ENCODE measurements at regions not wholly inside any gene's neighbourhood (a gene's known extent, or its start where the extent isn't known, plus 50 kb on each side); places are given as distances from the start of the nearest gene placed in this dataset.

GRCh38 chr14:89469210-89470198 lies 52.5 kb upstream of the FOXN3 start:
- no TSS peak for BruUV-seq (replicated peaks)
- in situ Hi-C loops (cut with MboI): no loop called here
- peak overlapping the region; percentile 45; the same call in 1 of the 2 replicates for H2AFZ ChIP-seq (ENCODE audit: low read depth, low read length)
- TF ChIP-seq ETV5 (CRISPR knock-in tag; IDR thresholded peaks at IDR 0.05; ENCODE audit: low read depth) (0 out of 2 replicates have a peak, but pooled peaks have one; percentile 52), E2F4 (CRISPR knock-in tag; IDR thresholded peaks at IDR 0.05; ENCODE audit: low read depth) (no peak), PML (IDR thresholded peaks at IDR 0.05; ENCODE audit: low read length) (peak; percentile 50; the same call in 1 of the 2 replicates), NFXL1 (CRISPR knock-in tag; IDR thresholded peaks at IDR 0.05) (no peak), POLR2A (conservative IDR thresholded peaks at IDR 0.05) (no peak), RNF2 (IDR thresholded peaks at IDR 0.05) (peak; percentile 31; the same call in 1 of the 2 replicates), NCOR1 (IDR thresholded peaks at IDR 0.05) (peak; percentile 91), MAFK (IDR thresholded peaks at IDR 0.05; ENCODE audit: low read length) (no peak), CBFA2T2 (conservative IDR thresholded peaks at IDR 0.05) (peak; percentile 72), U2AF2 (optimal IDR thresholded peaks at IDR 0.05; ENCODE audit: low read depth, low read length) (no peak), DPF2 (IDR thresholded peaks at IDR 0.05) (peak; percentile 81), XRCC4 (IDR thresholded peaks at IDR 0.05; ENCODE audit: extremely low read depth, insufficient read depth, insufficient read length) (no peak), LEF1 (IDR thresholded peaks at IDR 0.05) (peak; percentile 57), RCOR1 (IDR thresholded peaks at IDR 0.05; ENCODE audit: borderline replicate concordance in 1 of 2, low read depth in 2 of 2, low read length in 2 of 2) (peak in 1 of 2 experiments; percentile 56; a peak in 1 of 4 replicates), SMAD4 (CRISPR knock-in tag; conservative IDR thresholded peaks at IDR 0.05) (peak; percentile 97), NR2C1 (IDR thresholded peaks at IDR 0.05) (no peak), NR2C1 (tag; IDR thresholded peaks at IDR 0.05) (0 out of 2 replicates have a peak, but pooled peaks have one; percentile 31), ZNF76 (CRISPR knock-in tag; IDR thresholded peaks at IDR 0.05; ENCODE audit: borderline replicate concordance) (no peak), CXXC5 (CRISPR knock-in tag; IDR thresholded peaks at IDR 0.05) (peak; percentile 35; the same call in 1 of the 2 replicates), MTA2 (IDR thresholded peaks at IDR 0.05; ENCODE audit: low read depth) (peak; percentile 56), STAT5A (IDR thresholded peaks at IDR 0.05; ENCODE audit: borderline replicate concordance, low read length) (peak; percentile 50; the same call in 1 of the 2 replicates), HLTF (IDR thresholded peaks at IDR 0.05) (no peak), HNRNPH1 (optimal IDR thresholded peaks at IDR 0.05; ENCODE audit: low read depth, low read length) (no peak), ZNF766 (CRISPR knock-in tag; conservative IDR thresholded peaks at IDR 0.05) (no peak), ZNF347 (CRISPR knock-in tag; IDR thresholded peaks at IDR 0.05; ENCODE audit: low read depth) (no peak), WHSC1 (IDR thresholded peaks at IDR 0.05; ENCODE audit: low read length) (no peak)

More at GRCh38 chr14:89469210-89470198, 52.5 kb upstream of the FOXN3 start:
- peak overlapping the region; percentile 76 for H3K4me2 ChIP-seq (ENCODE audit: insufficient read depth, low read length)
- ATAC-seq: peak; percentile 93
- CTCF ChIA-PET (ENCODE audit: low intra/inter-chr PET ratio): no interaction called here
- H3K36me3 ChIP-seq (ENCODE audit: control insufficient read depth, insufficient read depth, low read length): no peaks in the 10 kb centered on the region
- peaks cover 5 to 15% of the 10 kb centered on the region in 2 experiments; a peak in 4 of 5 replicates for H3K4me1 ChIP-seq (replicated peaks in 1 of 2; ENCODE audit: control insufficient read depth in 2 of 2, insufficient read depth in 2 of 2, low read length in 2 of 2)
- intact Hi-C loops (cut with micrococcal nuclease): no loop called here
- peaks cover 6% of the 10 kb centered on the region; the same call in 1 of the 2 replicates for H4K20me1 ChIP-seq (replicated peaks; ENCODE audit: control insufficient read depth, insufficient read depth, low read length)
- FAIRE-seq: no peak
- H3K4me3 ChIP-seq: no peak overlapping the region; the same call in 1 of the 2 replicates
- H3K9ac ChIP-seq (ENCODE audit: insufficient read depth in 1 of 2, low read depth in 2 of 2, low read length in 2 of 2): peak overlapping the region; percentile 25 to 45; a peak in 3 of 4 replicates
- POLR2A ChIA-PET: interaction anchor here (0.8 to 1.3 kb wide), 2 partner anchors 10 to 16 kb away, joined by 3 read pairs; no protein-coding TSS in a partner anchor
- peak; percentile 14 to 72 (median 34) for DNase-seq (ENCODE audit: extremely low read depth in 1 of 4, low spot score in 3 of 4)
- no peaks in the 10 kb centered on the region for H3K27me3 ChIP-seq (ENCODE audit: control insufficient read depth in 2 of 2, insufficient read depth in 2 of 2, low read length in 2 of 2)
- WGBS (ENCODE audit: insufficient coverage, low coverage, missing lambda C conversion rate): under 1% methylated on average over 14 of the region's 18 CpGs
- peak overlapping the region; percentile 70 for H3K27ac ChIP-seq (ENCODE audit: extremely low read depth, low read depth, low read length)
- no peaks in the 10 kb centered on the region for H3K9me3 ChIP-seq (replicated peaks; ENCODE audit: control insufficient read depth, insufficient read depth, low read depth, low read length)
- H3K79me2 ChIP-seq (ENCODE audit: control insufficient read depth, insufficient read depth, low read length): no peaks in the 10 kb centered on the region
- H3K9me1 ChIP-seq (ENCODE audit: control insufficient read depth, insufficient read depth, low read length): no peaks in the 10 kb centered on the region
